GM19397 (cell line): ENCODE measurements at regions not wholly inside any gene's neighbourhood (a gene's known extent, or its start where the extent isn't known, plus 50 kb on each side); places are given as distances from the start of the nearest gene placed in this dataset.
"Not testable (repeated sequence)": the region's sequence is repeated elsewhere in the genome, so short reads cannot be mapped to it uniquely, and the experiment has no call there.

ENCODE experiments used
- ATAC-seq: cut with Tn5 transposase; IDR thresholded peaks from one replicate; pipeline ENCODE4 v1.9.1; 2021; ENCODE audit warnings: mild to moderate bottlenecking, moderate library complexity; ENCODE audit not compliant: unreplicated experiment

DNA sequence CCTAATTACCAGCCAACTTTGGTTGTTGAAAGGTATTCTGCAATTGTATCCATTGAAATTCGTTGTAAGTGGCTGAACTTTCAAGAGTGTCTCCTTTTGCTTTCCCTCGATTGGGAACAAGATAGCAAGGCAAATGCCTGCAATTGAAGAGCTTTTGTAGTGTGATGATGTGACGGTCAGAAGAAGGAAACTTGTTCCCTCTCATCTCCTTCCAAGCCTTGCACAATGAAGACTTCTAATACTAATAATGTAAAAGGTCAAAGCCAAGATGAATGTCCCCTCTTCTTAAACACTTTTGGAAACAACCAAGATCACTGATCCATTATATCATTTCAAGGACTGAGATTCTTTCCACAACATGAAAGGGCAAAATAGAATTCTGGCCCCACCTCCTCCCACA lies 101.9 kb upstream of the LMCD1 start:
- no peak for ATAC-seq

GRCh38 chr3:8400911-8401310 lies 100.7 kb upstream of the LMCD1 start:
- no peak for ATAC-seq

GRCh38 chr3:8403996-8404395 lies 97.6 kb upstream of the LMCD1 start:
- no peak for ATAC-seq

DNA sequence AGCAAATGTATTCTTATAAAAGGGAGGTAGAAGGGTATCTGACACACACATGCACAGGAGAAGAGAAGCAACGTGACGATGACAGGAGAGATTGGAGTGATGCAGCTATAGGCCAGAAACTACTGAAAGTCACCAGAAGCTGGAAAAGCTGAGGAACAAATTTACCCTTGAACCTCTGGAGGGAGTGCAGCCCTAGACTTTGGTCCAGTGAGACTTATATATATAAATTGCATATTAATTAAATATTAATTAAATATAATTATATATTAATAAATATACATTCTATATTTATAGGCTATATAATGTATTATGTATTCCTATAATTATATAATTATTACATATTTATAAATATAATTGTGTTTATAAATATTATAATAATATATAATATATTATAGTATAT lies 96.5 kb upstream of the LMCD1 start:
- ATAC-seq, result no peak

- ATAC-seq, result no peak
Measured at GRCh38 chr3:8406479-8406878, 95.1 kb upstream of the LMCD1 start.

DNA sequence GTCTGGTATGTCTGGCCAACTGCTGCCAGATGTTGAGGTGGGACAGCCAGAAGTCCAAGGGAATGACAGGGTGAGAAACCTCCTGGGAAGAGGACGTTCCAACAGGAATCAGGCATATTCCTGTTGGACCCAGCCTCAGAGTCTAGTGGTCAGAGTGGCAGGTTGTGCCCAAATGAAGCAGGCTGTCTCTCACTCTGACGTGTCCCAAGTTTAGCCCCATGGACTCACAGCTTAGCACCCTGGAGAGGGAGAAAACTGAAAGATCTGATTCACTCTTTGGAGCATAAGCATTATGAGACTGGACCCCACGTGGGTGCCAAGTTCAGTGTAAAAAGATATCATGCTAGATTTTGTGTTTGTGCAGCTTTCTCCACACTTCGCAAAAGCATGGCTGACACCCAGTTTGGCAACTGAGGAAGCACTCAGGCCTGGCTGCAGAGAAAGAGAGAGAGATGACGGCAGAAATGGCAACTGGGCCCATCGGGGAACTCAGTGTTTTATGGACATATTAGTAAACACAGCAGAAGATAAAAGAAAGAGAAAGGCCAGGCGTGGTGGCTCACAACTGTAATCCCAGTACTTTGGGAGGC lies 88.2 kb upstream of the LMCD1 start:
- no peak for ATAC-seq

DNA sequence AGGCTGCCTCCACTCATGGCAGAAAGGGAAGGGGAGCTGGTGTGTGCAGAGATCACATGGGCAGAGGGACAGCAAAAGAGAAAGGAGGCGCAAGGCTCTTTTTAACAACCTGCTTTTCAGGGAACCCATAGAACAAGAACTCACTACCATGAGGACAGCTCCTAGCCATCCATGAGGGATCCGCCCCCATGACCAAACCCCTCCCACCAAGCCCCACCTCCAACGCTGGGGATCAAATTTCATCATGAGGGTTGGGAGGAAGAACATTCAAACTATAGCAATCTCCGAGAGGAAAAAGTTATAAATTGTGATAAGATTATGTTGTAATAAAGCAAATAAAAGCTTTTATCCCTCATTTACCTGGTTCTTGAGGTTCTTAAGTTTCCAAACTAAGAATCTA lies 84.7 kb upstream of the LMCD1 start:
- ATAC-seq, result no peak

- ATAC-seq, result no peak
Measured at GRCh38 chr3:8420612-8421011, 81.0 kb upstream of the LMCD1 start.

DNA sequence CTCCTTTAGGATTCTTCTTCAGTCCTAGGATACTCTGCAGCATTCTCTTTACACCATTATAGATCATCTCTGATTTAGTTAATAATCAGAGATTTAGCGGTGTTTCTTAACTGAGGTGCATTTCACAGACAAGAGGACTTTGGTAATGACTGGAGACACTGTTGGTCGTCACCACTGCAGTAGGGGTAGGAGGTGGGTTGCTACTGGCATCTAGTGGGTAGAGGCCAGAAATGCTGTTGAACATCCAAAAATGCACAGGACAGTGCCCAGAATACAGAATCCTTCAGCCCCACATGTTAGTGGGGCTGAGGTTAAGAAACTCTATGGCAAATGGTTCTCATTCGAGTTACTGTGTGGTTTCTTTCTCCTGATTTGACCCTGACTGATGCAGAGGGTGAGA lies 80.4 kb upstream of the LMCD1 start:
- ATAC-seq, result no peak

- ATAC-seq, result no peak
Measured at GRCh38 chr3:8421711-8422110, 79.9 kb upstream of the LMCD1 start.

DNA sequence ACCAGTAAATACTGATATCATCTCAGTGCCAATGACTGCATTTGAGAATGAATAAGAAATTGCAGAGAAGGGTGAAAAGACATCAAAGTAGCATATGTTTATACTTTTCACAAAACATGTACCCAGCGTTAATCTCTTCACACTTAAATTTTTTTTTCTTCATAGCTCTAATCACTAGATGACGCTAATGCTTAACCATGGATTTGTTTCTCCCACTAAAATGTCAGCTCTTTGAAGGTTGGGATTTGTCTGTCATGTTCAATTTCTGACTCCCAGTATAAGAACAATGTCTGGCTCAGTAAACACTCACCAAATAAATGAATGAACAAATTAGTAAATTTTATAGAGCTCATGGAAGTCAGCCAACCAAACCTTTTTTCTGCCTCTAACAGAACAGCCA lies 78.3 kb upstream of the LMCD1 start:
- ATAC-seq, result no peak

DNA sequence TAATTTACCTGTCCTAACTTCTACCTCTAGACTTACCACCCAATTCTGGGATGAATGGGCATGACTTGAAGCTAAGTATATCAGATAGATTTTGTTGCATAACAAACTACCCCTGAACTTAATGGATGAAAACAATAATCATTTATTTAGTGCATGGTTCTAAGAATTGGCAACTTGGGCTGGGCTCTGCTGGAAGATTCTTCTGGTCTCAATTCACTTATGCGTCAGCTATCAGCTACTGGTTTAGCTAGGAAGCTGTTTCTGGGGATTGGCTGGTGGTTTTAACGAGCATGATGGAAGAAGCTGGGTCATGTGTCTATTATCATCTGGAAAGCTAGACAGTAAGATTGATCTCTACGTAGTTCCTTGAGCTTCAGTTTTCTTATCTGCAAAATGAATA lies 77.3 kb upstream of the LMCD1 start:
- no peak for ATAC-seq

- ATAC-seq, result no peak
Measured at GRCh38 chr3:8436661-8437287, 64.8 kb upstream of the LMCD1 start.

GRCh38 chr3:8438507-8439079 lies 63.0 kb upstream of the LMCD1 start:
- no peak for ATAC-seq

- not testable (repeated sequence) for ATAC-seq
Measured at GRCh38 chr3:8440142-8440541, 61.5 kb upstream of the LMCD1 start.

GRCh38 chr3:8441969-8442559 lies 59.6 kb upstream of the LMCD1 start:
- no peak for ATAC-seq

DNA sequence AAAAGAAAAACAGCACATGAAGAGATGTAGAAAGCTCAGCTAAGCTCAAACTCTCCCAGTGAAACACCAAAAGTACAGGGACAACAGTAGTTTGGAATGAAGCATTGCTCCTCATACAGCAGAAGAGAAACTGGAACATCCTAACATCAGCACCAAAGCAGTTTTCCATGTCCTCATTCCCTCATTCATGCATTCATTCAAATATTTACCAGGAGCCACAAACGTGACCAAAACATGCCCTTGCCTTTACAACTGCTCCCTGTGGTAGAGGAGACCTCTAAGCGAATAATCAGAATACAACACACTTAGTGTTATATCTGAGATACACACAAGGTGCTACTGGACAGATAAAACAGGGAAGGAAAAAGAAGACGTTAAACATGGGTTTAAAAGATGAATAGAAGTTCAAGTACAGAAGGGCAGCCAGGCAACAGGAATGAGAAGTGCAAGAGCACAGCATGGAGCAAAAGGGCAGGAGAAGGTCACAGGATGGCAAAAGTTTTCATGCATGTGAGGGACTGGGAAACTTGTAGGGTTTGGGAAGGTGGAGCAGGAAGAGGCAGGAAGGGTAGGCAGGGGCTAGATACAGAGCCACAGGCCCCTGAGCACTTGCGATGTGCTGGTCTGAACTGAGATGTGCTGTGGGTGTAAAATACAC lies 58.5 kb upstream of the LMCD1 start:
- ATAC-seq, result no peak

- no peak for ATAC-seq
Measured at GRCh38 chr3:8443829-8444791, 57.5 kb upstream of the LMCD1 start.

DNA sequence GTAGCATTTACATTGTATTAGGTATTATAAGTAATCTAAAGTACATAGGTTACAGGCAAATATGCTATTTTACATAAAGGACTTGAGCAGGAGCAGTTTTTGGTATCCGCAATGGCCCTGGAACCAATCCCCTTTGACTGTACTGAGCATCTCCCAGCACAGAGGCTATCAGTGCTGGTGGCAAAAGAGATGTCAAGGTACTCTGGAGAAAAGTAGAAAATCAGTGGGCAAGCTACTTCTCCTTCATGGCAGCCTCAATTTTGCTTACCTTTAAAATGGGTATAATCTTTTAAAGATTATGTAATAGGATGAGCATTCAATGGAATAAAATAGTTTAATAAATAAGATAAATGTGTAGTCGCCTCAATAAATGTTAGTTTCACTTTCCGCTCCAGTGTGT lies 56.7 kb upstream of the LMCD1 start:
- ATAC-seq, result no peak

GRCh38 chr3:8445861-8446260 lies 55.8 kb upstream of the LMCD1 start:
- no peak for ATAC-seq

DNA sequence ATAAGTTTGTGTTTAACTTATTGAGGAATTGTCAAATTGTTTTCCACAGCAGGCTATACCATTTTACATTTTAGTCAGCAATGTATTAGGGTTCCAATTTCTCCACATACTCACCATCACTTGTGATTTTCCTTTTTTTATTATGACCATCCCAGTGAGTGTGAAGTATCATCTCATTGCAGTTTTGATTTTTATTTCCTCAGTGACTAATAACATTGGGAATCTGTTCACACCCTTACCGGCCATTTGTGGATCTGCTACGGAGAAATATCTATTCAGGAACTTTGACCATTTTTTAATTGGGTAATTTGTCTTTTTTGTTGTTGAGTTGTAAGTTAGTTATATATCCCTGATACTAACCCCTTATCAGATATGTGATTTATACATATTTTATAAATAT lies 54.8 kb upstream of the LMCD1 start:
- no peak for ATAC-seq
